ENCODE measurements at regions not wholly inside any gene's neighbourhood (a gene's known extent, or its start where the extent isn't known, plus 50 kb on each side); places are given as distances from the start of the nearest gene placed in this dataset.

DNA sequence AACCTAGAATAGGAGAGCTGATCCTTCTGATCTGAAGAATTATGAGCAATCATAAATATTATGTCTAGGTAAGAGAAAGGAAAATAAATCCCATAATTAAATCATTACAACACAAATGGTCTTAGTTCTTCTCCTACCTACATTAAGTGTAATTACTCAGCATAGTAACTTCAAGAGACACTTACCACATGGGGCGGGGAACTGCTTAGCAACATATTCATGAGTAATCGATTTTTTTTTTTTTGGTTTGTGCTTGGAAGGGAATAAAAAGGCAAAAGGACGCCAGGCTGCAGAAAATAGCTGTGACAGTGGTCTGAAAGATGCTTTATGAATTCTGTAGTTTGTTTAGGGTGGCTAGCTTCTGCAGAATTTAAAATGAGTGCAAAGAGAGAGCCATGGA is 103.3 kb upstream of the HTR2A start:
- no peaks in the 10 kb centered on the region for H3K9me3 ChIP-seq (ENCODE audit: control insufficient read depth in 4 of 4, low read length in 3 of 4)
- H3K9ac ChIP-seq (ENCODE audit: low read depth in 1 of 2, low read length in 2 of 2): no peak overlapping the region
- no peaks in the 10 kb centered on the region for H3K4me1 ChIP-seq (ENCODE audit: control insufficient read depth in 4 of 4, insufficient read depth in 4 of 4, low read length in 3 of 4)
- no peak overlapping the region for H3K4me3 ChIP-seq (ENCODE audit: low read depth in 1 of 3, low read length in 3 of 3)
- no peak for DNase-seq (ENCODE audit: low spot score)
- WGBS: 77% methylated on average over 3 of the region's 3 CpGs
- no peaks in the 10 kb centered on the region for H3K36me3 ChIP-seq (ENCODE audit: control insufficient read depth in 4 of 4, insufficient read depth in 3 of 4, low read depth in 1 of 4, low read length in 3 of 4)
- no peak overlapping the region for H3K27ac ChIP-seq (ENCODE audit: low read depth in 1 of 2, low read length in 2 of 2)
- H3K27me3 ChIP-seq (ENCODE audit: control insufficient read depth in 4 of 4, insufficient read depth in 4 of 4, low read length in 3 of 4): no peaks in the 10 kb centered on the region
- TF ChIP-seq HNF4A (conservative IDR thresholded peaks at IDR 0.05): no peak
- TF ChIP-seq, protein P1, sequence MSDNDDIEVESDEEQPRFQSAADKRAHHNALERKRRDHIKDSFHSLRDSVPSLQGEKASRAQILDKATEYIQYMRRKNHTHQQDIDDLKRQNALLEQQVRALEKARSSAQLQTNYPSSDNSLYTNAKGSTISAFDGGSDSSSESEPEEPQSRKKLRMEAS (IDR thresholded peaks at IDR 0.05): no peak
- TF ChIP-seq GABPA (IDR thresholded peaks at IDR 0.05 in 1 of 2, conservative IDR thresholded peaks at IDR 0.05 in 1 of 2): no peak
- TF ChIP-seq RXRA (IDR thresholded peaks at IDR 0.05): no peak
- no peak for TF ChIP-seq RAD21 (IDR thresholded peaks at IDR 0.05)
- TF ChIP-seq, protein P2, sequence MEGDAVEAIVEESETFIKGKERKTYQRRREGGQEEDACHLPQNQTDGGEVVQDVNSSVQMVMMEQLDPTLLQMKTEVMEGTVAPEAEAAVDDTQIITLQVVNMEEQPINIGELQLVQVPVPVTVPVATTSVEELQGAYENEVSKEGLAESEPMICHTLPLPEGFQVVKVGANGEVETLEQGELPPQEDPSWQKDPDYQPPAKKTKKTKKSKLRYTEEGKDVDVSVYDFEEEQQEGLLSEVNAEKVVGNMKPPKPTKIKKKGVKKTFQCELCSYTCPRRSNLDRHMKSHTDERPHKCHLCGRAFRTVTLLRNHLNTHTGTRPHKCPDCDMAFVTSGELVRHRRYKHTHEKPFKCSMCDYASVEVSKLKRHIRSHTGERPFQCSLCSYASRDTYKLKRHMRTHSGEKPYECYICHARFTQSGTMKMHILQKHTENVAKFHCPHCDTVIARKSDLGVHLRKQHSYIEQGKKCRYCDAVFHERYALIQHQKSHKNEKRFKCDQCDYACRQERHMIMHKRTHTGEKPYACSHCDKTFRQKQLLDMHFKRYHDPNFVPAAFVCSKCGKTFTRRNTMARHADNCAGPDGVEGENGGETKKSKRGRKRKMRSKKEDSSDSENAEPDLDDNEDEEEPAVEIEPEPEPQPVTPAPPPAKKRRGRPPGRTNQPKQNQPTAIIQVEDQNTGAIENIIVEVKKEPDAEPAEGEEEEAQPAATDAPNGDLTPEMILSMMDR (IDR thresholded peaks at IDR 0.05; ENCODE audit: low read depth, low read length, missing input control): no peak
- TF ChIP-seq, protein P3, sequence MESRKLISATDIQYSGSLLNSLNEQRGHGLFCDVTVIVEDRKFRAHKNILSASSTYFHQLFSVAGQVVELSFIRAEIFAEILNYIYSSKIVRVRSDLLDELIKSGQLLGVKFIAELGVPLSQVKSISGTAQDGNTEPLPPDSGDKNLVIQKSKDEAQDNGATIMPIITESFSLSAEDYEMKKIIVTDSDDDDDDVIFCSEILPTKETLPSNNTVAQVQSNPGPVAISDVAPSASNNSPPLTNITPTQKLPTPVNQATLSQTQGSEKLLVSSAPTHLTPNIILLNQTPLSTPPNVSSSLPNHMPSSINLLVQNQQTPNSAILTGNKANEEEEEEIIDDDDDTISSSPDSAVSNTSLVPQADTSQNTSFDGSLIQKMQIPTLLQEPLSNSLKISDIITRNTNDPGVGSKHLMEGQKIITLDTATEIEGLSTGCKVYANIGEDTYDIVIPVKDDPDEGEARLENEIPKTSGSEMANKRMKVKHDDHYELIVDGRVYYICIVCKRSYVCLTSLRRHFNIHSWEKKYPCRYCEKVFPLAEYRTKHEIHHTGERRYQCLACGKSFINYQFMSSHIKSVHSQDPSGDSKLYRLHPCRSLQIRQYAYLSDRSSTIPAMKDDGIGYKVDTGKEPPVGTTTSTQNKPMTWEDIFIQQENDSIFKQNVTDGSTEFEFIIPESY (IDR thresholded peaks at IDR 0.05): no peak
- TF ChIP-seq EGR1 (IDR thresholded peaks at IDR 0.05; ENCODE audit: low read depth in 2 of 2): no peak
- TF ChIP-seq HNF4G (IDR thresholded peaks at IDR 0.05): no peak
- TF ChIP-seq NR2F2 (IDR thresholded peaks at IDR 0.05): no peak

DNA sequence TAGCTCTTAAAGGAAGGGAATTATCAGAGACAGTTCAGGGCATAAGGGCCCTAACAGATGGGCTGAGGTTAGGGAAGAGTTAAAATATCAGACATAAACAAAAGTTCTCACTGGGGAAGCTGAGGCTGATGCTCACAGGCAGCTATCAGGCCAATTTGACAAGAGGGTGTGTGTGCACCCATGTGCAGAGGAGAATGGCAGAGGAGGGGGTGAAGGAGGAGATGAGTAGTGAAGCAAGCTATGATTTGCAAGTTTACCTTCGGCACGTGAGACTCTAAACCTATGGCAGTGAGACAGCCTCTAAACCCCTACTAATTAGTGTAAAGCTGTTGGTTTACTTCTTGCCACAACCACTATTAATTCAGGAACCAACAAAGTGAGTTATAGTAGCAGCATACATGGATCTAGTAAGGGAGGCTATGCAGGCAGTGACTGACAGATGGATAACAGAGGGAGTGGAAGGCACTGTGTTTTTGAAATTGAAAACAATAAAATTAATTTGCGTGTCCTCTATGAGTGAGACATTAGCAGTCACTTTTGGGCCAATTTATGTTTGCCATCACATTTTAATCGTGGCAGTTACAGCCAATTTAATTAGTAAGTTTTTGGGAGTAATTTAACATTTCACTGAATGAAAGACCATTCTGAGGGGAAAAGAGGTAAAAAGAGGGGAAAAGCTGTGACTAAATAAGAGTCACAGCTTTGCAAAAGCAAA is 99.6 kb upstream of the HTR2A start:
- H3K36me3 ChIP-seq (ENCODE audit: control insufficient read depth in 4 of 4, insufficient read depth in 3 of 4, low read depth in 1 of 4, low read length in 3 of 4): no peaks in the 10 kb centered on the region

More for the DNA sequence above, 99.6 kb upstream of the HTR2A start:
- Histone ChIP-seq H3K27me3 (ENCODE audit: control insufficient read depth in 4 of 4, insufficient read depth in 4 of 4, low read length in 3 of 4) (no peaks in the 10 kb centered on the region), H3K4me1 (ENCODE audit: control insufficient read depth in 4 of 4, insufficient read depth in 4 of 4, low read length in 3 of 4) (no peaks in the 10 kb centered on the region), H3K9me3 (ENCODE audit: control insufficient read depth in 4 of 4, low read length in 3 of 4) (no peaks in the 10 kb centered on the region), H3K4me3 (ENCODE audit: low read depth in 1 of 3, low read length in 3 of 3) (no peak overlapping the region), H3K27ac (ENCODE audit: low read depth in 1 of 2, low read length in 2 of 2) (no peak overlapping the region), H3K9ac (ENCODE audit: low read depth in 1 of 2, low read length in 2 of 2) (no peak overlapping the region)
- TF ChIP-seq, protein P2 (IDR thresholded peaks at IDR 0.05; ENCODE audit: low read depth, low read length, missing input control): no peak
- TF ChIP-seq JUND (IDR thresholded peaks at IDR 0.05) (no peak), NR2F2 (IDR thresholded peaks at IDR 0.05) (no peak), GABPA (IDR thresholded peaks at IDR 0.05 in 1 of 2, conservative IDR thresholded peaks at IDR 0.05 in 1 of 2) (no peak), TAF1 (conservative IDR thresholded peaks at IDR 0.05) (no peak), YY1 (IDR thresholded peaks at IDR 0.05) (no peak), FOXA1 (IDR thresholded peaks at IDR 0.05) (no peak), RXRA (IDR thresholded peaks at IDR 0.05) (no peak), EGR1 (IDR thresholded peaks at IDR 0.05; ENCODE audit: low read depth in 2 of 2) (no peak), SP1 (IDR thresholded peaks at IDR 0.05) (no peak), HNF4G (IDR thresholded peaks at IDR 0.05) (no peak)
- TF ChIP-seq, protein P1 (IDR thresholded peaks at IDR 0.05): no peak
- TF ChIP-seq, protein P4, sequence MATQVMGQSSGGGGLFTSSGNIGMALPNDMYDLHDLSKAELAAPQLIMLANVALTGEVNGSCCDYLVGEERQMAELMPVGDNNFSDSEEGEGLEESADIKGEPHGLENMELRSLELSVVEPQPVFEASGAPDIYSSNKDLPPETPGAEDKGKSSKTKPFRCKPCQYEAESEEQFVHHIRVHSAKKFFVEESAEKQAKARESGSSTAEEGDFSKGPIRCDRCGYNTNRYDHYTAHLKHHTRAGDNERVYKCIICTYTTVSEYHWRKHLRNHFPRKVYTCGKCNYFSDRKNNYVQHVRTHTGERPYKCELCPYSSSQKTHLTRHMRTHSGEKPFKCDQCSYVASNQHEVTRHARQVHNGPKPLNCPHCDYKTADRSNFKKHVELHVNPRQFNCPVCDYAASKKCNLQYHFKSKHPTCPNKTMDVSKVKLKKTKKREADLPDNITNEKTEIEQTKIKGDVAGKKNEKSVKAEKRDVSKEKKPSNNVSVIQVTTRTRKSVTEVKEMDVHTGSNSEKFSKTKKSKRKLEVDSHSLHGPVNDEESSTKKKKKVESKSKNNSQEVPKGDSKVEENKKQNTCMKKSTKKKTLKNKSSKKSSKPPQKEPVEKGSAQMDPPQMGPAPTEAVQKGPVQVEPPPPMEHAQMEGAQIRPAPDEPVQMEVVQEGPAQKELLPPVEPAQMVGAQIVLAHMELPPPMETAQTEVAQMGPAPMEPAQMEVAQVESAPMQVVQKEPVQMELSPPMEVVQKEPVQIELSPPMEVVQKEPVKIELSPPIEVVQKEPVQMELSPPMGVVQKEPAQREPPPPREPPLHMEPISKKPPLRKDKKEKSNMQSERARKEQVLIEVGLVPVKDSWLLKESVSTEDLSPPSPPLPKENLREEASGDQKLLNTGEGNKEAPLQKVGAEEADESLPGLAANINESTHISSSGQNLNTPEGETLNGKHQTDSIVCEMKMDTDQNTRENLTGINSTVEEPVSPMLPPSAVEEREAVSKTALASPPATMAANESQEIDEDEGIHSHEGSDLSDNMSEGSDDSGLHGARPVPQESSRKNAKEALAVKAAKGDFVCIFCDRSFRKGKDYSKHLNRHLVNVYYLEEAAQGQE (IDR thresholded peaks at IDR 0.05): no peak
- TF ChIP-seq, protein P3 (IDR thresholded peaks at IDR 0.05): no peak
- no peak for DNase-seq (ENCODE audit: low spot score)
- WGBS: 85% methylated on average over 4 of the region's 4 CpGs
